ENCODE measurements at regions not wholly inside any gene's neighbourhood (a gene's known extent, or its start where the extent isn't known, plus 50 kb on each side); places are given as distances from the start of the nearest gene placed in this dataset.
"Not testable (repeated sequence)": the region's sequence is repeated elsewhere in the genome, so short reads cannot be mapped to it uniquely, and the experiment has no call there.

DNA sequence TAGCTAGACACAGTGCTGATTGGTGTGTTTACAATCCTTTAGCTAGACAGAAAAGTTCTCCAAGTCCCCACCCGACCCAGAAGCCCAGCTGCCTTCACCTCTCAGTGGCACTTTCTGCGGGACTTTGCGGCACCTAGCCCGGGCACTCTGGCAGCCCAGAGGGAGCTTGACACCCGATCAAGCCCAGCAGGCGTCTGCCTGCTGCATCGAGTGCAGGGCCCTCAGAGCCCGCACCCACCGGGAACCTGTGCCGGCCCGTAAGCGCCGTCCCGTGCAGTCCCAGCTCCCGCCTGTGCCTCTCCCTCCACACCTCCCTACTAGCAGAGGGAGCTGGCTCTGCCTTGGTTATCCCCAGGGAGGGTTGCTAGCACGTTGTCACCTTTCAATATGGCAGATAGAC is 631.0 kb upstream of the STXBP6 start:
- Histone ChIP-seq H3K27ac (ENCODE audit: insufficient read depth, low read depth, low read length) (no peak overlapping the region), H3K9me3 (replicated peaks; ENCODE audit: control insufficient read depth, insufficient read depth, low read length) (peaks cover 2% of the 10 kb centered on the region), H3K4me3 (replicated peaks in 1 of 3; ENCODE audit: insufficient read depth in 1 of 3, low read depth in 1 of 3, low read length in 3 of 3) (no peak overlapping the region), H3K36me3 (ENCODE audit: control insufficient read depth in 2 of 2, extremely low read depth in 1 of 2, insufficient read depth in 2 of 2, low read length in 2 of 2) (no peaks in the 10 kb centered on the region), H2AFZ (ENCODE audit: low read depth, low read length) (no peak overlapping the region), H3K9ac (replicated peaks; ENCODE audit: extremely low read depth, insufficient read depth, low read length) (no peak overlapping the region), H3K79me2 (ENCODE audit: control insufficient read depth, insufficient read depth, low read length) (no peaks in the 10 kb centered on the region), H3K27me3 (ENCODE audit: control insufficient read depth in 2 of 2, insufficient read depth in 2 of 2, low read length in 2 of 2) (no peaks in the 10 kb centered on the region), H4K20me1 (replicated peaks; ENCODE audit: control insufficient read depth, extremely low read depth, insufficient read depth, low read length) (no peaks in the 10 kb centered on the region), H3K9me1 (replicated peaks; ENCODE audit: control insufficient read depth, extremely low read depth, insufficient read depth, low read length) (no peaks in the 10 kb centered on the region), H3K4me2 (ENCODE audit: insufficient read depth, low read length) (no peak overlapping the region), H3K4me1 (ENCODE audit: control insufficient read depth, extremely low read depth, insufficient read depth, low read length) (no peaks in the 10 kb centered on the region)
- CTCF ChIA-PET, result interaction anchor here (0.8 kb wide), 1 partner anchor 18 kb away, joined by 3 read pairs; no protein-coding TSS in a partner anchor
- DNase-seq (ENCODE audit: low read depth, low spot score) (no peak), FAIRE-seq (no peak)
- BruUV-seq (replicated peaks), result no TSS peak
- TF ChIP-seq, protein P1, sequence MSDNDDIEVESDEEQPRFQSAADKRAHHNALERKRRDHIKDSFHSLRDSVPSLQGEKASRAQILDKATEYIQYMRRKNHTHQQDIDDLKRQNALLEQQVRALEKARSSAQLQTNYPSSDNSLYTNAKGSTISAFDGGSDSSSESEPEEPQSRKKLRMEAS (IDR thresholded peaks at IDR 0.05; ENCODE audit: insufficient read depth, insufficient read length), result no peak
- no peak for TF ChIP-seq JUN (IDR thresholded peaks at IDR 0.05; ENCODE audit: borderline replicate concordance, insufficient read depth, insufficient read length, low read depth)
- TF ChIP-seq MYC (IDR thresholded peaks at IDR 0.05; ENCODE audit: low read depth, low read length), result no peak
- TF ChIP-seq POLR2AphosphoS5 (IDR thresholded peaks at IDR 0.05; ENCODE audit: insufficient read depth, low read depth, low read length), result no peak
- TF ChIP-seq GATA2 (IDR thresholded peaks at IDR 0.05; ENCODE audit: insufficient read depth, insufficient read length, low read depth, low read length), result no peak
- no peak for TF ChIP-seq POLR2A (IDR thresholded peaks at IDR 0.05; ENCODE audit: low read depth, low read length)
- TF ChIP-seq FOS (IDR thresholded peaks at IDR 0.05; ENCODE audit: borderline replicate concordance, insufficient read depth, low read length), result no peak
- TF ChIP-seq, protein P2, sequence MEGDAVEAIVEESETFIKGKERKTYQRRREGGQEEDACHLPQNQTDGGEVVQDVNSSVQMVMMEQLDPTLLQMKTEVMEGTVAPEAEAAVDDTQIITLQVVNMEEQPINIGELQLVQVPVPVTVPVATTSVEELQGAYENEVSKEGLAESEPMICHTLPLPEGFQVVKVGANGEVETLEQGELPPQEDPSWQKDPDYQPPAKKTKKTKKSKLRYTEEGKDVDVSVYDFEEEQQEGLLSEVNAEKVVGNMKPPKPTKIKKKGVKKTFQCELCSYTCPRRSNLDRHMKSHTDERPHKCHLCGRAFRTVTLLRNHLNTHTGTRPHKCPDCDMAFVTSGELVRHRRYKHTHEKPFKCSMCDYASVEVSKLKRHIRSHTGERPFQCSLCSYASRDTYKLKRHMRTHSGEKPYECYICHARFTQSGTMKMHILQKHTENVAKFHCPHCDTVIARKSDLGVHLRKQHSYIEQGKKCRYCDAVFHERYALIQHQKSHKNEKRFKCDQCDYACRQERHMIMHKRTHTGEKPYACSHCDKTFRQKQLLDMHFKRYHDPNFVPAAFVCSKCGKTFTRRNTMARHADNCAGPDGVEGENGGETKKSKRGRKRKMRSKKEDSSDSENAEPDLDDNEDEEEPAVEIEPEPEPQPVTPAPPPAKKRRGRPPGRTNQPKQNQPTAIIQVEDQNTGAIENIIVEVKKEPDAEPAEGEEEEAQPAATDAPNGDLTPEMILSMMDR (IDR thresholded peaks at IDR 0.05; ENCODE audit: extremely low read depth in 1 of 2, insufficient read depth in 1 of 2, low read depth in 1 of 2, low read length in 2 of 2), result no peak
- no peak for TF ChIP-seq EZH2 (IDR thresholded peaks at IDR 0.05; ENCODE audit: borderline replicate concordance, low read depth, low read length, severe bottlenecking)
- intact Hi-C loops (cut with micrococcal nuclease) (no loop called here), dilution Hi-C loops (cut with MboI; ENCODE audit: extremely low pct_ligation_motif_present, low sequenced_read_pairs) (no loop called here)
- POLR2A ChIA-PET, result no interaction called here

DNA sequence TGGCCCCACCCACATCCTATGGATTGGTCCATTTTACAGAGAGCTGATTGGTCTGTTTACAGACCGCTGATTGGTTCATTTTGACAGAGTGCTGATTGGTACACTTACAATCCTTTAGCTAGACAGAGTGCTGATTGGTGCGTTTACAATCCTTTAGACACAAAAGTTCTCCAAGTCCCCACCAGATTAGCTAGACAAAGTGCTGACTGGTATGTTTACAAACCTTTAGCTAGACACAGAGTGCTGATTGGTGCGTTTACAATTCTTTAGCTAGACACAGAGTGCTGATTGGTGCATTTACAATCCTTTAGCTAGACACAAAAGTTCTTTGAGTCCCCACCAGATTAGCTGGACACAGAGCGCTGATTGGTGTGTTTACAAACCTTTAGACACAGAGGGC is 630.6 kb upstream of the STXBP6 start:
- H3K36me3 ChIP-seq (ENCODE audit: control insufficient read depth in 2 of 2, extremely low read depth in 1 of 2, insufficient read depth in 2 of 2, low read length in 2 of 2); BruUV-seq (replicated peaks); H3K4me2 ChIP-seq (ENCODE audit: insufficient read depth, low read length); H3K4me3 ChIP-seq (replicated peaks in 1 of 3; ENCODE audit: insufficient read depth in 1 of 3, low read depth in 1 of 3, low read length in 3 of 3); POLR2A ChIA-PET; H3K27ac ChIP-seq (ENCODE audit: insufficient read depth, low read depth, low read length); H3K9ac ChIP-seq (replicated peaks; ENCODE audit: extremely low read depth, insufficient read depth, low read length); FAIRE-seq; DNase-seq (ENCODE audit: low read depth, low spot score); H4K20me1 ChIP-seq (replicated peaks; ENCODE audit: control insufficient read depth, extremely low read depth, insufficient read depth, low read length); dilution Hi-C loops (cut with MboI; ENCODE audit: extremely low pct_ligation_motif_present, low sequenced_read_pairs); intact Hi-C loops (cut with micrococcal nuclease); H3K9me1 ChIP-seq (replicated peaks; ENCODE audit: control insufficient read depth, extremely low read depth, insufficient read depth, low read length); H3K79me2 ChIP-seq (ENCODE audit: control insufficient read depth, insufficient read depth, low read length); H3K9me3 ChIP-seq (replicated peaks; ENCODE audit: control insufficient read depth, insufficient read depth, low read length); H2AFZ ChIP-seq (ENCODE audit: low read depth, low read length); H3K27me3 ChIP-seq (ENCODE audit: control insufficient read depth in 2 of 2, insufficient read depth in 2 of 2, low read length in 2 of 2); H3K4me1 ChIP-seq (ENCODE audit: control insufficient read depth, extremely low read depth, insufficient read depth, low read length): not testable (repeated sequence)
- CTCF ChIA-PET, result interaction anchor here (0.8 kb wide), 1 partner anchor 19 kb away, joined by 3 read pairs; no protein-coding TSS in a partner anchor
